ENCODE measurements at regions not wholly inside any gene's neighbourhood (a gene's known extent, or its start where the extent isn't known, plus 50 kb on each side); places are given as distances from the start of the nearest gene placed in this dataset.
"Not testable (repeated sequence)": the region's sequence is repeated elsewhere in the genome, so short reads cannot be mapped to it uniquely, and the experiment has no call there.

DNA sequence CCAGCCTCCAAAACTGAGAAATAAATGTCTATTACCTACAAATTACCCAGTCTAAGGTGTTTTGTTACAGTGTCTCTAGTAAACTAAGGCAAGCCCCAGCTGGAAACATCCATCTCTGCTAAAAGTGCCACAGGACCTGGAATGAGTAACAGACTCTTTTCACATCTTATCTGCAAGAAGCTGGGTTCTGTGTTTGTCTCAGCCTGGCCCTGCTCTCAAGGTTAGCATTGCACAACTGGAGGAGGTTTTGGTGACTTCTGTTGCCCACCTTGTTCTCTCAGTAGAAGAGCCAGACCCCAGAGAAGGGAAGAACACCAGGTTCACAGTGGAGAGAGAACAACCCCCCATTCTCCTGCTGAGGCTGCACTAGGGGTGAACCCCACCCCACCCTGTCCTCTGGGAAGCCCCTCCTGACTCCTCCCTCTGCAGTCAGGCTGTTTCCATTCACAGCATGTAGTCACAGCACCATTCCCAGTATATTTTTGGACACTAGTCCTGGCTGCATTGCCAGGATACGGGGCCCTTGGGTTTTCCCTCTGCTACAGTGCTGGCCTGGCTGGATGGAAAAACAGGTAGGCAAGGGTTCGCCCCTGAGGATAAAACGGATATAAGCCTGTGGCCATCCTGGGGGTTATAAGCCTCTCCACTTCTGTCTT, 280.0 kb downstream of the BCL2L11 start:
- H3K9ac ChIP-seq (ENCODE audit: low read depth in 1 of 2, low read length in 2 of 2); H3K4me1 ChIP-seq (ENCODE audit: control insufficient read depth in 2 of 2, insufficient read depth in 2 of 2, low read length in 2 of 2); H3K36me3 ChIP-seq (ENCODE audit: control insufficient read depth in 2 of 2, insufficient read depth in 2 of 2, low read length in 2 of 2); H3K27ac ChIP-seq (ENCODE audit: low read depth in 2 of 2, low read length in 2 of 2); H3K9me3 ChIP-seq (ENCODE audit: control insufficient read depth in 2 of 2, low read length in 2 of 2); H3K27me3 ChIP-seq (ENCODE audit: control insufficient read depth in 2 of 2, insufficient read depth in 2 of 2, low read length in 2 of 2); H3K4me3 ChIP-seq (ENCODE audit: low read length in 2 of 2): not testable (repeated sequence)

GRCh38 chr2:111401270-111402140, 280.8 kb downstream of the BCL2L11 start:
- not testable (repeated sequence) for H3K4me3 ChIP-seq (ENCODE audit: low read length in 2 of 2); H3K36me3 ChIP-seq (ENCODE audit: control insufficient read depth in 2 of 2, insufficient read depth in 2 of 2, low read length in 2 of 2); H3K27me3 ChIP-seq (ENCODE audit: control insufficient read depth in 2 of 2, insufficient read depth in 2 of 2, low read length in 2 of 2); H3K9ac ChIP-seq (ENCODE audit: low read depth in 1 of 2, low read length in 2 of 2); H3K9me3 ChIP-seq (ENCODE audit: control insufficient read depth in 2 of 2, low read length in 2 of 2); H3K27ac ChIP-seq (ENCODE audit: low read depth in 2 of 2, low read length in 2 of 2); H3K4me1 ChIP-seq (ENCODE audit: control insufficient read depth in 2 of 2, insufficient read depth in 2 of 2, low read length in 2 of 2)

GRCh38 chr2:111402450-111402849, 281.7 kb downstream of the BCL2L11 start:
- H3K36me3 ChIP-seq (ENCODE audit: control insufficient read depth in 2 of 2, insufficient read depth in 2 of 2, low read length in 2 of 2) = not testable (repeated sequence)

GRCh38 chr2:111403287-111403686, 282.6 kb downstream of the BCL2L11 start:
- not testable (repeated sequence) for H3K27ac ChIP-seq (ENCODE audit: low read depth in 2 of 2, low read length in 2 of 2); H3K36me3 ChIP-seq (ENCODE audit: control insufficient read depth in 2 of 2, insufficient read depth in 2 of 2, low read length in 2 of 2); H3K27me3 ChIP-seq (ENCODE audit: control insufficient read depth in 2 of 2, insufficient read depth in 2 of 2, low read length in 2 of 2); H3K9me3 ChIP-seq (ENCODE audit: control insufficient read depth in 2 of 2, low read length in 2 of 2); H3K4me3 ChIP-seq (ENCODE audit: low read length in 2 of 2); H3K9ac ChIP-seq (ENCODE audit: low read depth in 1 of 2, low read length in 2 of 2); H3K4me1 ChIP-seq (ENCODE audit: control insufficient read depth in 2 of 2, insufficient read depth in 2 of 2, low read length in 2 of 2)

More at GRCh38 chr2:111402450-111402849, 281.7 kb downstream of the BCL2L11 start:
- H3K27ac ChIP-seq (ENCODE audit: low read depth in 2 of 2, low read length in 2 of 2); H3K4me3 ChIP-seq (ENCODE audit: low read length in 2 of 2); H3K9me3 ChIP-seq (ENCODE audit: control insufficient read depth in 2 of 2, low read length in 2 of 2); H3K9ac ChIP-seq (ENCODE audit: low read depth in 1 of 2, low read length in 2 of 2); H3K4me1 ChIP-seq (ENCODE audit: control insufficient read depth in 2 of 2, insufficient read depth in 2 of 2, low read length in 2 of 2); H3K27me3 ChIP-seq (ENCODE audit: control insufficient read depth in 2 of 2, insufficient read depth in 2 of 2, low read length in 2 of 2): not testable (repeated sequence)

GRCh38 chr2:111406616-111407015, 285.9 kb downstream of the BCL2L11 start:
- H3K27me3 ChIP-seq (ENCODE audit: control insufficient read depth in 2 of 2, insufficient read depth in 2 of 2, low read length in 2 of 2); H3K9ac ChIP-seq (ENCODE audit: low read depth in 1 of 2, low read length in 2 of 2); H3K9me3 ChIP-seq (ENCODE audit: control insufficient read depth in 2 of 2, low read length in 2 of 2); H3K4me1 ChIP-seq (ENCODE audit: control insufficient read depth in 2 of 2, insufficient read depth in 2 of 2, low read length in 2 of 2); H3K4me3 ChIP-seq (ENCODE audit: low read length in 2 of 2); H3K36me3 ChIP-seq (ENCODE audit: control insufficient read depth in 2 of 2, insufficient read depth in 2 of 2, low read length in 2 of 2); H3K27ac ChIP-seq (ENCODE audit: low read depth in 2 of 2, low read length in 2 of 2): not testable (repeated sequence)

DNA sequence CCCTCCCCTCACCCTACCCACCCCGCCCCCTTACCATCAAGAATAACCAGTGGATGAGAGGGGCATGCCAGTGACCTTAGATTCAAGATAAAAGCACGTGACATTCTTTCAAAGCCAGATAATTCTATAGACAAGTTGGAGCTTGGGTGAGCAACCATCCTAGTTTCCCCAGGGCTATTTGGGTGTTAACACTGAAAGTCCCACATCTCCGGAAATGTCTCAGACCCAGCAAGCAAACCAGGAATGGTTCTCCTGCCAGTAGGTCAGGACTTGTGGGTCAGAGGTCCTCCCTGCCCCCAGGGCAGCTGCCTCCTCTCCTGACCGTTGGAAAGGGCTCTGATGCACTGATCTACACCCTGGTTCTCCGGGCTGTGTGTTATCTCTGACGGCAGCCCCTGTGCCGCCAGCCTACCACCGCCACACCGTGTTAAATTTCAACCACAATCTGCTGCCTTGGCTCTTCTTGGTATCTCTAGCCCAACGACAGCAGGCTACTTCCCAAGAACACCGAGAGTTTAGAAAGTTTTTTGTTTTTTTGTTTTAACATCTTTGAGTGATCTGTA, 287.0 kb downstream of the BCL2L11 start:
- H3K9me3 ChIP-seq (ENCODE audit: control insufficient read depth in 2 of 2, low read length in 2 of 2); H3K9ac ChIP-seq (ENCODE audit: low read depth in 1 of 2, low read length in 2 of 2); H3K27me3 ChIP-seq (ENCODE audit: control insufficient read depth in 2 of 2, insufficient read depth in 2 of 2, low read length in 2 of 2); H3K27ac ChIP-seq (ENCODE audit: low read depth in 2 of 2, low read length in 2 of 2); H3K4me3 ChIP-seq (ENCODE audit: low read length in 2 of 2); H3K36me3 ChIP-seq (ENCODE audit: control insufficient read depth in 2 of 2, insufficient read depth in 2 of 2, low read length in 2 of 2); H3K4me1 ChIP-seq (ENCODE audit: control insufficient read depth in 2 of 2, insufficient read depth in 2 of 2, low read length in 2 of 2): not testable (repeated sequence)

- H3K27ac ChIP-seq (ENCODE audit: low read depth in 2 of 2, low read length in 2 of 2); H3K4me1 ChIP-seq (ENCODE audit: control insufficient read depth in 2 of 2, insufficient read depth in 2 of 2, low read length in 2 of 2); H3K36me3 ChIP-seq (ENCODE audit: control insufficient read depth in 2 of 2, insufficient read depth in 2 of 2, low read length in 2 of 2); H3K9ac ChIP-seq (ENCODE audit: low read depth in 1 of 2, low read length in 2 of 2); H3K9me3 ChIP-seq (ENCODE audit: control insufficient read depth in 2 of 2, low read length in 2 of 2); H3K4me3 ChIP-seq (ENCODE audit: low read length in 2 of 2); H3K27me3 ChIP-seq (ENCODE audit: control insufficient read depth in 2 of 2, insufficient read depth in 2 of 2, low read length in 2 of 2): not testable (repeated sequence)
These were observed 290.2 kb downstream of the BCL2L11 start for GRCh38 chr2:111410868-111411406.

DNA sequence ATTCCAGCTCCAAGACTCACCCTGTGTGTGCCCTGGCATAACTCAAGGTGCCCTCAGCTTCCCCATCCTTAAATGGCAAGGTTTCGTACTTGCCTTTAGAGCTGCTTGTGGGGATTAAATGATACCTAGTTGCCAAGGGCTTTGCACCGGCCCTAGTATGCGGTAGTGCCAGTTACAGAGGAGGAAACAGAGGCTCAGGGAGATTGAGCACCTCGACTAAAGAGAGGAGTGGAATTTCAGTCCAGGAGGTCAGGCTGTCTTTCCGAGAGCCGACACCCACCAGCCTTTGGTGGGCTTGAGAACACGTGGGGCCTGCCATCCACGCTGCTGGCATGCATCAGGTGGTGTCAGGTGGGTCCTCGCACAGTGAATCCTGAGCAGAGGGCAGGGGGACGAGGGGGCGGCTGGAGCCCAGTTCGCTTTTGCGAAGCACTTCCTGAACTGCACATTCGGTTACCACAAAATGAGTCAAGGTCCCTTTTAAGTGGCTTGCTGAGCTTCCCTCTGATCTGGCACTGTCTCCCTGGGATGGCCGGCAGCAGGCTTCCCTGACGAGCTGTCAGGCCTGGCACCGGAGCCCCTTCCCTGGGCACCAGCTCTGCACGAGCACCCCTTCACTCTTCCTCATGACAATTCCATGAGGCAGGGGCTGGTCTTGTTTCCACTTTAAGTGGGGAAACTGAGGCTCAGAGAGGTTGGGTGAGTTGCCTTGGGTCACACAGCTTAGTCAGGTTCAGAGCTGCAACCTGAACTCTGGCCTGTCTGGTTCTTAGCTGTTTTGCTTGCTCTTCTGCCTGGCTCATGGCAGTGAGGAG, 291.4 kb downstream of the BCL2L11 start:
- H3K36me3 ChIP-seq (ENCODE audit: control insufficient read depth in 2 of 2, insufficient read depth in 2 of 2, low read length in 2 of 2); H3K27me3 ChIP-seq (ENCODE audit: control insufficient read depth in 2 of 2, insufficient read depth in 2 of 2, low read length in 2 of 2); H3K27ac ChIP-seq (ENCODE audit: low read depth in 2 of 2, low read length in 2 of 2); H3K4me1 ChIP-seq (ENCODE audit: control insufficient read depth in 2 of 2, insufficient read depth in 2 of 2, low read length in 2 of 2); H3K9ac ChIP-seq (ENCODE audit: low read depth in 1 of 2, low read length in 2 of 2); H3K9me3 ChIP-seq (ENCODE audit: control insufficient read depth in 2 of 2, low read length in 2 of 2); H3K4me3 ChIP-seq (ENCODE audit: low read length in 2 of 2): not testable (repeated sequence)

DNA sequence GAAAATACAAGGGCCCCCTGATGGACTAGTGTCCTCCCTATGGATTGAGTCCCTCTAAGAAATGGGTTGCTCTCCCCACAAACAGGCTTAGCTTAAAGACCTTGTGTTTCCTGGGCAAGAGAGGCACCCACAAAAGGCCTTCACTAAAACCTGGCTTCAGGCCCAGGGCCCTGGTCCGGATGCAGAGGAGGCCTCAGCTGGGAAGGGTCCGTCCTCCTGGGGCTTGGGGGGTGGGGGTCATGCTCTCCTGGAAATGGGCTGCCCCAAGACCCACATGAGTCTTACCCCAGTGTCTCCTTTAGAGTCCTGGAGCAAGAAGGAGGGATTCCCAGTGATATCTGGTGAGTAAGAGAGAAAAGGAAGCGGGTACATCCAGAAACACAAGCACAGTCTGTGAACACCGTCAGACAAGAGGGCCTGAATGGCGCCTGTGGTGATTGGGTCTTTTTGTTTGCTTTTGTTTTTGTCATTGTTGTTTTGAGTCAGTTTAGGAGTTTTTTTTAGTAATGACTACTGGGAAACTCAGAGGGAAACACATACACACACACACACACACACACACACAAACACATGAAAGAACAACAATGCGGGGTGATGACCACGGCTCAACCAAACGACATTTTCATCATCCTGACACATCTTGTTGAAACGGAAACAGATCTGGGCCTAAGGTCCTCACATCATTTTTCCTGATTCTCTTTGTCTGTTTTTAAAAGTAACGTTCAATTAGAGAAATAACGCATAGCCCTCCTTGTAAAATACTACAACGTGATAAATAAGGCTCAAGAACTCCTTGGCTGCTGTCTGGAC, 292.3 kb downstream of the BCL2L11 start:
- H3K4me1 ChIP-seq (ENCODE audit: control insufficient read depth in 2 of 2, insufficient read depth in 2 of 2, low read length in 2 of 2); H3K36me3 ChIP-seq (ENCODE audit: control insufficient read depth in 2 of 2, insufficient read depth in 2 of 2, low read length in 2 of 2); H3K27ac ChIP-seq (ENCODE audit: low read depth in 2 of 2, low read length in 2 of 2); H3K4me3 ChIP-seq (ENCODE audit: low read length in 2 of 2); H3K27me3 ChIP-seq (ENCODE audit: control insufficient read depth in 2 of 2, insufficient read depth in 2 of 2, low read length in 2 of 2); H3K9me3 ChIP-seq (ENCODE audit: control insufficient read depth in 2 of 2, low read length in 2 of 2); H3K9ac ChIP-seq (ENCODE audit: low read depth in 1 of 2, low read length in 2 of 2): not testable (repeated sequence)

Measured in mucosa of rectum (tissue), 2 donors.